ENCODE measurements at regions not wholly inside any gene's neighbourhood (a gene's known extent, or its start where the extent isn't known, plus 50 kb on each side); places are given as distances from the start of the nearest gene placed in this dataset.
"Not testable (repeated sequence)": the region's sequence is repeated elsewhere in the genome, so short reads cannot be mapped to it uniquely, and the experiment has no call there.

DNA sequence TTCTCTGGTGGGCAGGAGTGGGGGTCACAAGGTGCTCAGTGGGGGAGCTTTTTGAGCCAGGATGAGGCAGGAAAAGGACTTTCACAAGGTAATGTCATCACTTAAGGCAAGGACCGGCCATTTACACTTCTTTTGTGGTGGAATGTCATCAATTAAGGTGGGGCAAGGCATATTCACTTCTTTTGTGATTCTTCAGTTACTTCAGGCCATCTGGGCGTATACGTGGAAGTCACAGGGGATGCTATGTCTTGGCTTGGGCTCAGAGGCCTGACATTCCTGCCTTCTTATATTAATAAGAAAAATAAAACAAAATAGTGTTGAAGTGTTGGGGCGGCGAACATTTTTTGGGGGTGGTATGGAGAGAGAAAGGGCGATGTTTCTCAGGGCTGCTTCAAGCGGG is 179.5 kb downstream of the CD83 start:
- TF ChIP-seq, protein P1, sequence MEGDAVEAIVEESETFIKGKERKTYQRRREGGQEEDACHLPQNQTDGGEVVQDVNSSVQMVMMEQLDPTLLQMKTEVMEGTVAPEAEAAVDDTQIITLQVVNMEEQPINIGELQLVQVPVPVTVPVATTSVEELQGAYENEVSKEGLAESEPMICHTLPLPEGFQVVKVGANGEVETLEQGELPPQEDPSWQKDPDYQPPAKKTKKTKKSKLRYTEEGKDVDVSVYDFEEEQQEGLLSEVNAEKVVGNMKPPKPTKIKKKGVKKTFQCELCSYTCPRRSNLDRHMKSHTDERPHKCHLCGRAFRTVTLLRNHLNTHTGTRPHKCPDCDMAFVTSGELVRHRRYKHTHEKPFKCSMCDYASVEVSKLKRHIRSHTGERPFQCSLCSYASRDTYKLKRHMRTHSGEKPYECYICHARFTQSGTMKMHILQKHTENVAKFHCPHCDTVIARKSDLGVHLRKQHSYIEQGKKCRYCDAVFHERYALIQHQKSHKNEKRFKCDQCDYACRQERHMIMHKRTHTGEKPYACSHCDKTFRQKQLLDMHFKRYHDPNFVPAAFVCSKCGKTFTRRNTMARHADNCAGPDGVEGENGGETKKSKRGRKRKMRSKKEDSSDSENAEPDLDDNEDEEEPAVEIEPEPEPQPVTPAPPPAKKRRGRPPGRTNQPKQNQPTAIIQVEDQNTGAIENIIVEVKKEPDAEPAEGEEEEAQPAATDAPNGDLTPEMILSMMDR (IDR thresholded peaks at IDR 0.05), result not testable (repeated sequence)
- not testable (repeated sequence) for TF ChIP-seq POLR2A (IDR thresholded peaks at IDR 0.05)
